Osteoblast (primary cell): ENCODE measurements at regions not wholly inside any gene's neighbourhood (a gene's known extent, or its start where the extent isn't known, plus 50 kb on each side); places are given as distances from the start of the nearest gene placed in this dataset.

Source experiments
- DNase-seq: peaks from one replicate; pipeline ENCODE4 v3.0.0; 2011; ENCODE audit warnings: low spot score, mixed read lengths; ENCODE audit not compliant: insufficient read length; ENCODE audit errors: missing footprints
- H2AFZ ChIP-seq: 2 replicates; pipeline ENCODE4 v1.6.0; 2011; ENCODE audit warnings: mild to moderate bottlenecking, low read length
- H3K27ac ChIP-seq: 2 replicates; pipeline ENCODE4 v1.5.1; 2011; ENCODE audit warnings: mild to moderate bottlenecking, low read depth, low read length, moderate library complexity
- H3K27me3 ChIP-seq: 2 replicates; pipeline ENCODE4 v1.6.0; 2012; ENCODE audit warnings: mild to moderate bottlenecking, control low read depth, inconsistent platforms, low read length, moderate library complexity; ENCODE audit not compliant: insufficient read depth
- H3K36me3 ChIP-seq: 2 replicates; pipeline ENCODE4 v1.5.1; 2011; ENCODE audit warnings: mild to moderate bottlenecking, low read length, control low read depth, moderate library complexity; ENCODE audit not compliant: insufficient read depth
- H3K4me1 ChIP-seq: 2 replicates; pipeline ENCODE4 v1.5.1; 2011; ENCODE audit warnings: mild to moderate bottlenecking, low read length, control low read depth, moderate library complexity; ENCODE audit not compliant: insufficient read depth
- H3K4me2 ChIP-seq: 2 replicates; pipeline ENCODE4 v1.6.0; 2011; ENCODE audit warnings: mild to moderate bottlenecking, low read length; ENCODE audit not compliant: insufficient read depth
- H3K4me3 ChIP-seq: fragments of 200-600 bp; sonication (generic); 3 replicates; pipeline ENCODE4 v1.5.1; 2012; ENCODE audit warnings: mild to moderate bottlenecking, low read length, inconsistent platforms; ENCODE audit not compliant: insufficient read depth
- H3K79me2 ChIP-seq: 2 replicates; pipeline ENCODE4 v1.6.0; 2012; ENCODE audit warnings: mild to moderate bottlenecking, low read length, control low read depth, inconsistent platforms; ENCODE audit not compliant: insufficient read depth
- H3K9me3 ChIP-seq: 2 replicates; pipeline ENCODE4 v1.5.1; 2011; ENCODE audit warnings: low read depth, low read length, control low read depth
- H4K20me1 ChIP-seq: 2 replicates; pipeline ENCODE4 v1.6.0; 2012; ENCODE audit warnings: mild to moderate bottlenecking, low read length, control low read depth; ENCODE audit not compliant: insufficient read depth
- TF ChIP-seq, protein P1 (sequence below): IDR thresholded peaks from 2 replicates; pipeline ENCODE4 v1.5.1; 2011; ENCODE audit warnings: mild to moderate bottlenecking, low read depth, low read length, moderate library complexity; ENCODE audit errors: extremely low read depth

DNA sequence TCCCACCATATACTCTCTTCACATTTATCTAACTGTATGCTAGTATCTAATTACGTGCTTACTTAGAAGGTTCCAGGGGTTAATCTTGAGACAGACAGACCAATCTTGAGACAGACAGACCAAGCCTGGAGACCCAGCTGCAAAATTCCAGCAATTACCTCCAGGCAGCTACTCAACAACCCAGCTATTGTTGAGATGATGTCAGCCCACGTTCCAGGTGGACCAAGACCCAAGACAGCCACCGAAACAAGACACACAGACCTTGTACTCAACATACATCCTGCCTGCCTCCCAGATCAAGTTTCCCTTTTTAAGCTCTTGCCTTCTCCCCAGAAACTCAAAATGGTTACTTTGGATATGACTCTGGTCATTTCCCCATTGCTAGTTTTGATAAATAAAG, 64.9 kb upstream of the VASH1 start:
- Histone ChIP-seq H3K4me2 (no peak overlapping the region), H3K27ac (no peak overlapping the region), H3K79me2 (no peaks in the 10 kb centered on the region), H3K36me3 (no peaks in the 10 kb centered on the region), H3K4me1 (no peaks in the 10 kb centered on the region), H4K20me1 (no peaks in the 10 kb centered on the region), H3K9me3 (no peaks in the 10 kb centered on the region), H3K27me3 (peaks cover 4% of the 10 kb centered on the region), H3K4me3 (no peak overlapping the region), H2AFZ (no peak overlapping the region)
- TF ChIP-seq, protein P1, sequence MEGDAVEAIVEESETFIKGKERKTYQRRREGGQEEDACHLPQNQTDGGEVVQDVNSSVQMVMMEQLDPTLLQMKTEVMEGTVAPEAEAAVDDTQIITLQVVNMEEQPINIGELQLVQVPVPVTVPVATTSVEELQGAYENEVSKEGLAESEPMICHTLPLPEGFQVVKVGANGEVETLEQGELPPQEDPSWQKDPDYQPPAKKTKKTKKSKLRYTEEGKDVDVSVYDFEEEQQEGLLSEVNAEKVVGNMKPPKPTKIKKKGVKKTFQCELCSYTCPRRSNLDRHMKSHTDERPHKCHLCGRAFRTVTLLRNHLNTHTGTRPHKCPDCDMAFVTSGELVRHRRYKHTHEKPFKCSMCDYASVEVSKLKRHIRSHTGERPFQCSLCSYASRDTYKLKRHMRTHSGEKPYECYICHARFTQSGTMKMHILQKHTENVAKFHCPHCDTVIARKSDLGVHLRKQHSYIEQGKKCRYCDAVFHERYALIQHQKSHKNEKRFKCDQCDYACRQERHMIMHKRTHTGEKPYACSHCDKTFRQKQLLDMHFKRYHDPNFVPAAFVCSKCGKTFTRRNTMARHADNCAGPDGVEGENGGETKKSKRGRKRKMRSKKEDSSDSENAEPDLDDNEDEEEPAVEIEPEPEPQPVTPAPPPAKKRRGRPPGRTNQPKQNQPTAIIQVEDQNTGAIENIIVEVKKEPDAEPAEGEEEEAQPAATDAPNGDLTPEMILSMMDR = no peak
- no peak for DNase-seq

DNA sequence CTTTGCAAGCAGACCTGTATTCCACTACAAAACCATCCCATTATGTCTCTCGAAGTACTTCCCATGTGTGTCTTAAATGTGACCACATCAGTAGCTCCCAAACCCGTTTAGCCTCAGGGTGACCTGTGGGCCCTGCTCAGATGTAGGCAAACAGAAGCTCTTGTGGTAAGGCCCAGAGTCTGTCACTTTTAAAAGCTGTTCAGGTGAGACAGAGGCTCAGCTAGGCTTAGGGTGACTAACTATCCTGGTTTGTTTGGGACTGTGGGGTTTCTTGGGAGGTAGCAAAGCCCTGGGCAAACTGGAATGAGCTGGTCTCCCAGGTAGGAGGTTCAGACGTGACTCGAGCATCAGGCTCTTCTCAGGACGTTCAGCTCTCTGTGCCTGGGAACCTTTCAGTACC, 64.5 kb upstream of the VASH1 start:
- Histone ChIP-seq H3K36me3 (no peaks in the 10 kb centered on the region), H3K4me1 (peaks cover 3% of the 10 kb centered on the region), H2AFZ (no peak overlapping the region), H3K4me3 (no peak overlapping the region), H3K79me2 (no peaks in the 10 kb centered on the region), H3K27me3 (peaks cover 4% of the 10 kb centered on the region), H3K4me2 (no peak overlapping the region), H3K27ac (no peak overlapping the region), H4K20me1 (peaks cover 2% of the 10 kb centered on the region), H3K9me3 (no peaks in the 10 kb centered on the region)
- DNase-seq = no peak
- TF ChIP-seq, protein P1 = no peak

DNA sequence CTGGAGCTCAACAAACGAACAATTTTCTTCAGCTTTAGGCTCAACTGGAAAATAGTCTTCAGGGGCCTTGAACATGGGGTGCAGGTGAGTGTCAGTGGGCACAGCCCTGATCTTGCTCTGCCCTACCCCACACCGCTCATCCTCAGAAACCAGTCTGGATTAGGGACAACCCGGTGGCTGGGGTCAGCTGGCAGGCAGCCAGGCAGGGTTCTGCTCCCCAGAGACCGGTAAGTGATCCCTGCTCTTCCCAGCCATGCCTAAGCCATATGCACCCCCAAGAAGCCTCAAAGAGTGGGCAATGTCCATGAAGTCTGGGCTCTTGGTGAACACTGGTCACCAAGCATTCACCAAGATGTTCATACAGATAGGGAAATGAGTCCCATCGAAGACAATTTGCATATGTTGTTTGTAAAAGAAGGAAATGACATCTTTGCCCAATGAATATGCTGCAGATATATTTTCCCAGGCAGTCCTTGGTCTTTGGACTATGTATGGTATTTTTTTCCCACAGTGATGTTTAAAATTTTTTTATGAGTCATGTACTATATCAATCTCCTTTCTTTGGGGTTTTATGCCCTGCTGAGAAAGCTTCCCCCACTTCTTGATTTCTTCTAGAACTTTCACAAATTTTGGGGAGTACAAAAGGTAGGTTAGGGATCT, 63.9 kb upstream of the VASH1 start:
- Histone ChIP-seq H3K4me2 (no peak overlapping the region), H3K27ac (no peak overlapping the region), H4K20me1 (peaks cover 2% of the 10 kb centered on the region), H3K36me3 (no peaks in the 10 kb centered on the region), H3K27me3 (peaks cover 4% of the 10 kb centered on the region), H2AFZ (no peak overlapping the region), H3K9me3 (no peaks in the 10 kb centered on the region), H3K4me1 (peaks cover 3% of the 10 kb centered on the region), H3K79me2 (no peaks in the 10 kb centered on the region), H3K4me3 (no peak overlapping the region)
- DNase-seq = no peak
- TF ChIP-seq, protein P1 = no peak

DNA sequence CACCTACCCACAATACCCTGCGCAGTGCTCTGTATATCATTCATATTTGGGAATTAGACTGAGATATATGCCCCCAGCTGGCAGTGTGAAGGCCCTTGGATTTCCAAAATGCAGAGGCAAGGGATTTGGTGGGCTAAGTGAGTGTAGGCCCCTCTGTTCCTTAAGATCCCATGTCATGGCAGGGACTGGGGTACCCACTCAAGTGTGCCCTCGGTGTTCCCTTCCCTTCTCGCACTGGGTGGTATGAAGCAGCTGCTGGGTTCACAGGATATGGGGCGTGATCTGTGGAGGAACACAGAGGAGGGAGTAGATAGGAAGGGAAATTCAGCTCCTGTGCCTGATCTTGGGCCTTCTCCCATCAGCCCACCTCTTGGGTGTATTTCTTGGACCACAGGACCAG, 63.1 kb upstream of the VASH1 start:
- H3K4me2 ChIP-seq = no peak overlapping the region
- H3K9me3 ChIP-seq = no peaks in the 10 kb centered on the region
- no peak overlapping the region for H2AFZ ChIP-seq
- H3K4me1 ChIP-seq = peaks cover 3% of the 10 kb centered on the region
- H3K36me3 ChIP-seq = no peaks in the 10 kb centered on the region
- no peak for DNase-seq
- H3K27ac ChIP-seq = no peak overlapping the region
- peaks cover 2% of the 10 kb centered on the region for H4K20me1 ChIP-seq
- TF ChIP-seq, protein P1 = no peak
- no peaks in the 10 kb centered on the region for H3K79me2 ChIP-seq
- H3K4me3 ChIP-seq = no peak overlapping the region
- H3K27me3 ChIP-seq = peaks cover 4% of the 10 kb centered on the region
